NT2/D1 (cell line): ENCODE measurements at regions not wholly inside any gene's neighbourhood (a gene's known extent, or its start where the extent isn't known, plus 50 kb on each side); places are given as distances from the start of the nearest gene placed in this dataset.

Experiments used
- DNase-seq: peaks from one replicate; pipeline ENCODE4 v3.0.0-alpha.2; 2011; ENCODE audit warnings: low read depth, low spot score
- H3K27me3 ChIP-seq: 2 replicates; pipeline ENCODE4 v1.6.0; 2011; ENCODE audit warnings: mild to moderate bottlenecking; ENCODE audit not compliant: insufficient read length, insufficient read depth
- H3K36me3 ChIP-seq: 2 replicates; pipeline ENCODE4 v1.6.1; 2011; ENCODE audit warnings: mild to moderate bottlenecking, low read length, mixed read lengths; ENCODE audit not compliant: insufficient read depth, insufficient read length
- H3K4me1 ChIP-seq: 2 replicates; pipeline ENCODE4 v1.5.1; 2011; ENCODE audit not compliant: insufficient read depth, insufficient read length
- H3K4me3 ChIP-seq: 2 replicates; pipeline ENCODE4 v1.5.1; 2011; ENCODE audit warnings: low read depth; ENCODE audit not compliant: insufficient read length
- H3K9ac ChIP-seq: 2 replicates; pipeline ENCODE4 v1.6.0; 2011; ENCODE audit warnings: low read depth; ENCODE audit not compliant: insufficient read length
- H3K9me3 ChIP-seq: 2 replicates; pipeline ENCODE4 v1.5.1; 2011; ENCODE audit warnings: mild to moderate bottlenecking, low read length; ENCODE audit not compliant: insufficient read depth
- SUZ12 ChIP-seq: IDR thresholded peaks from 2 replicates; pipeline ENCODE4 v1.6.1; 2011; ENCODE audit not compliant: insufficient read length, insufficient read depth; ENCODE audit errors: extremely low read depth
- YY1 ChIP-seq: IDR thresholded peaks from 2 replicates; pipeline ENCODE4 v1.6.1; 2011; ENCODE audit not compliant: insufficient read length, insufficient read depth
- ZNF274 ChIP-seq: IDR thresholded peaks from 2 replicates; pipeline ENCODE4 v1.6.1; 2011; ENCODE audit warnings: mild to moderate bottlenecking, low read depth, low read length

DNA sequence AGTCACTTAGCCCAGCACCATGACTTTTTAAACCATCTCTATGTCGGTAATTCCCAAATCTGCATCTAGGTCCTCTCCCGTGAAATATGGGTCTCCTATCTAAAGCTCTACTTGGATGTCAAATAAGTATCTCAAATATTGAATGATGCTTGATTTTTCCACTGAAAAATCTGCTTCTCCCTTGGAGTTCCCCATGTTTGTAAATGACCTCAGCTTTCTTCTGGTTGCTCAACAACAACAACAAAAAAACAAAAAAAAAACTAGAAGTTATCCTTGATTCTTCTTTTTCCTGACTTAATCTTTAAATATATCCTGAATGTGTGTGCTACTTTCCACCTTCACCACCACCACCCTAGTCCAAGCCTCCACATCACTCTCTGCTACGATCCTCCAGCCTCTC is 307.5 kb upstream of the UBE2E2 start:
- TF ChIP-seq YY1 = no peak
- TF ChIP-seq ZNF274 = no peak
- TF ChIP-seq SUZ12 = no peak
- no peaks in the 10 kb centered on the region for H3K4me1 ChIP-seq
- H3K9me3 ChIP-seq = no peaks in the 10 kb centered on the region
- no peaks in the 10 kb centered on the region for H3K36me3 ChIP-seq
- DNase-seq = no peak
- H3K9ac ChIP-seq = no peak overlapping the region
- no peaks in the 10 kb centered on the region for H3K27me3 ChIP-seq
- H3K4me3 ChIP-seq = no peak overlapping the region

DNA sequence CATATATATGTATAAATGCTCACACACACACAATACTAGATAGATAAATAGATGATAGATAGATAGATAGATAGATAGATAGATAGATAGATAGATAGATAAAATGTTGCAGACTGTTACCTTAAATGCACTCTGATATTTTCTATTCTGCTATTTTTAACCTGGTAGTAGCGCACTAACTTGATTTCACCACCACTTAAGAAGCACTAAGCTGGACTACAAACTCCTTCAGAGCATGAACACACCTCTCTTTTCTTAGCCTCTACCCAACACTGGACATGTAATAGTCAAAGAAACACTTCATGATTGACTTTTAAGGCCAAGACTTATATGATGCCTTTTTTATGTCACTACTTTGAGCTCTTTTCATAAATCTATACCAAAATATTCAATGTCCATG is 304.6 kb upstream of the UBE2E2 start:
- TF ChIP-seq YY1 = no peak
- no peak for TF ChIP-seq ZNF274
- no peak for TF ChIP-seq SUZ12
- Histone ChIP-seq H3K9me3 (peaks cover 11% of the 10 kb centered on the region; the same call in 1 of the 2 replicates), H3K4me3 (no peak overlapping the region), H3K27me3 (no peaks in the 10 kb centered on the region), H3K9ac (no peak overlapping the region), H3K4me1 (no peaks in the 10 kb centered on the region), H3K36me3 (no peaks in the 10 kb centered on the region)
- no peak for DNase-seq

DNA sequence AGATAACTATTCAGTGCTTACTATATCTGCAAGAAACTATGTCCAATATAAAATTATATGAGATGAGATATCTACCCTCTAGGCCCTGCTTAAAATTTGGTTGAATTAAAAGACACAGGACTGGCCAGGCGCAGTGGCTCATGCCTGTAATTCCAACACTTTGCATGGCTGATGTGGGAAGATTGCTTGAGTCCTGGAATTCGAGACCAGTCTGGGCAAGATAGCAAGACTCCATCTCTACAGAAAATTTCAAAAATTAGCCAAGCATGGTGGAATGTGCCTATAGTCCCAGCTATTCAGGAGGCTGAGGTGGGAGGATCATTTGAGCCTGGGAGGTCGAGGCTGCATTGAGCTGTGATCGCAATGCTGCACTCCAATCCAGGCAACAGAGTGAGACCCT is 303.7 kb upstream of the UBE2E2 start:
- Histone ChIP-seq H3K36me3 (no peaks in the 10 kb centered on the region), H3K27me3 (no peaks in the 10 kb centered on the region), H3K9ac (no peak overlapping the region), H3K4me3 (no peak overlapping the region), H3K4me1 (no peaks in the 10 kb centered on the region), H3K9me3 (peaks cover 11% of the 10 kb centered on the region; the same call in 1 of the 2 replicates)
- TF ChIP-seq ZNF274 = no peak
- TF ChIP-seq SUZ12 = no peak
- no peak for TF ChIP-seq YY1
- DNase-seq = no peak

DNA sequence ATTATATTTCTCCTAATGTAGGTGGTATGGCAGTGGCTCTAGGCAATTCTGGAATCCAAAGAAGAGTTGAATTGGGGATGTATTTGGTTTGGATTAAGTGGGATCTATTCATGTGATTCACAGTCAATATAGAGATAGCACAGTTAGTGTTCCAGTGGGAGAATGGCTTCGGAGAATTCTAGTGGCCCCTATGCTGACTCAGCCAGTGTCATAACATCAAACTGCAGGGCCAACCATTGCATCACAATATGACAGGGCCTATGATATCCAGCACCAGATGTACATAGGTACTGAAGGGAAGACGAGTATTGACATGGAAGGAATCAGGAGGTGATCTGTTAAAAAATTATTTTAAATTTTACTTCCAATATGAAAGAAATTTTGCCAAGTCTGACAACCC is 302.8 kb upstream of the UBE2E2 start:
- no peak for DNase-seq
- no peak overlapping the region for H3K4me3 ChIP-seq
- H3K9me3 ChIP-seq = peaks cover 11% of the 10 kb centered on the region; the same call in 1 of the 2 replicates
- H3K27me3 ChIP-seq = no peaks in the 10 kb centered on the region
- H3K4me1 ChIP-seq = no peaks in the 10 kb centered on the region
- TF ChIP-seq YY1 (no peak), ZNF274 (no peak), SUZ12 (no peak)
- no peak overlapping the region for H3K9ac ChIP-seq
- no peaks in the 10 kb centered on the region for H3K36me3 ChIP-seq

DNA sequence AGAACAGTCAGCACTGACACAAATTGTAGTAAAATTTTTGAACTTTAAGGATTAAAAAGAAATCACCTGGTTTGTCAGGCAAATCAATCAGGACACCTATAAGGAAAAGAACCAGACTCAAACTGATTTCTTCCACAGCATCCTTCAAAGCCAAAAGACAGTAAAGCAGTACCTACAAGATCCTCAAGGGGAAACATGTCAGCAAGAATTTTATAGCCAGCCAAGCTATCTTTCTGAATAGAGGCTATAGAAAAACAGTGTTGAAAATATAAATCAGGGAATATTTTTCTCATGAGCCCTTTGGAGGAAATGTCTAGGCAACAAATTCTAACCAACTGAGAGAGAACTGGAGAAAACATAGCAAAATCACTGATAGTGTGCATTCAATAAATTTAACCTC is 301.4 kb upstream of the UBE2E2 start:
- H3K36me3 ChIP-seq = no peaks in the 10 kb centered on the region
- H3K27me3 ChIP-seq = no peaks in the 10 kb centered on the region
- no peak overlapping the region for H3K9ac ChIP-seq
- H3K9me3 ChIP-seq = peaks cover 11% of the 10 kb centered on the region; the same call in 1 of the 2 replicates
- H3K4me1 ChIP-seq = no peaks in the 10 kb centered on the region
- H3K4me3 ChIP-seq = no peak overlapping the region
- no peak for DNase-seq
- TF ChIP-seq SUZ12 (no peak), YY1 (no peak), ZNF274 (no peak)

GRCh38 chr3:22907161-22907780 is 295.9 kb upstream of the UBE2E2 start:
- Histone ChIP-seq H3K4me3 (no peak overlapping the region), H3K4me1 (no peaks in the 10 kb centered on the region), H3K36me3 (no peaks in the 10 kb centered on the region), H3K9ac (no peak overlapping the region), H3K27me3 (no peaks in the 10 kb centered on the region), H3K9me3 (peaks cover 3% of the 10 kb centered on the region; the same call in 1 of the 2 replicates)
- TF ChIP-seq SUZ12 (no peak), ZNF274 (no peak), YY1 (no peak)
- DNase-seq = no peak

- no peaks in the 10 kb centered on the region for H3K36me3 ChIP-seq
- no peak for DNase-seq
- TF ChIP-seq YY1 (no peak), SUZ12 (no peak), ZNF274 (no peak)
- H3K4me3 ChIP-seq = no peak overlapping the region
- H3K27me3 ChIP-seq = no peaks in the 10 kb centered on the region
- no peaks in the 10 kb centered on the region for H3K4me1 ChIP-seq
- H3K9ac ChIP-seq = no peak overlapping the region
- H3K9me3 ChIP-seq = no peaks in the 10 kb centered on the region
These were observed 295.3 kb upstream of the UBE2E2 start for GRCh38 chr3:22907796-22908195.
